Forelimb muscle (tissue), 1 donor: ENCODE measurements at regions not wholly inside any gene's neighbourhood (a gene's known extent, or its start where the extent isn't known, plus 50 kb on each side); places are given as distances from the start of the nearest gene placed in this dataset.
"Not testable (repeated sequence)": the region's sequence is repeated elsewhere in the genome, so short reads cannot be mapped to it uniquely, and the experiment has no call there.

Experiments used
- DNase-seq: peaks from one replicate; pipeline ENCODE4 v3.0.0-alpha.2; 2013; ENCODE audit warnings: low read depth

- DNase-seq = no peak
These were observed 110.1 kb downstream of the NPTX2 start for GRCh38 chr7:98727146-98727709.

GRCh38 chr7:98728555-98728954 lies 111.5 kb downstream of the NPTX2 start:
- no peak for DNase-seq

GRCh38 chr7:98729121-98729520 lies 112.0 kb downstream of the NPTX2 start:
- no peak for DNase-seq

- no peak for DNase-seq
These were observed 113.2 kb downstream of the NPTX2 start for GRCh38 chr7:98730326-98730725.

GRCh38 chr7:98731651-98732050 lies 114.6 kb downstream of the NPTX2 start:
- DNase-seq = no peak

- no peak for DNase-seq
These were observed 116.0 kb downstream of the NPTX2 start for GRCh38 chr7:98733036-98733435.

GRCh38 chr7:98735801-98736200 lies 118.7 kb downstream of the NPTX2 start:
- no peak for DNase-seq

- DNase-seq = not testable (repeated sequence)
These were observed 119.4 kb downstream of the NPTX2 start for GRCh38 chr7:98736461-98736860.

- no peak for DNase-seq
These were observed 120.1 kb downstream of the NPTX2 start for GRCh38 chr7:98737176-98737575.

- DNase-seq = no peak
These were observed 123.6 kb downstream of the NPTX2 start for GRCh38 chr7:98740643-98741042.

GRCh38 chr7:98745722-98746318 lies 124.0 kb downstream of the TMEM130 start:
- DNase-seq = no peak

- no peak for DNase-seq
These were observed 121.7 kb downstream of the TMEM130 start for GRCh38 chr7:98748090-98748489.

- no peak for DNase-seq
These were observed 116.6 kb downstream of the TMEM130 start for GRCh38 chr7:98753176-98753575.

GRCh38 chr7:98753989-98754479 lies 115.8 kb downstream of the TMEM130 start:
- no peak for DNase-seq

GRCh38 chr7:98755138-98755898 lies 114.5 kb downstream of the TMEM130 start:
- no peak for DNase-seq

- no peak for DNase-seq
These were observed 111.7 kb downstream of the TMEM130 start for GRCh38 chr7:98758157-98758556.

- DNase-seq = no peak
These were observed 109.6 kb downstream of the TMEM130 start for GRCh38 chr7:98760201-98760651.

- DNase-seq = no peak
These were observed 108.6 kb downstream of the TMEM130 start for GRCh38 chr7:98761225-98761624.

GRCh38 chr7:98762620-98763019 lies 107.2 kb downstream of the TMEM130 start:
- DNase-seq = no peak

GRCh38 chr7:98763441-98763840 lies 106.4 kb downstream of the TMEM130 start:
- no peak for DNase-seq

GRCh38 chr7:98764946-98765345 lies 104.9 kb downstream of the TMEM130 start:
- DNase-seq = no peak

GRCh38 chr7:98770085-98770484 lies 99.7 kb downstream of the TMEM130 start:
- DNase-seq = not testable (repeated sequence)

GRCh38 chr7:98771519-98771918 lies 98.3 kb downstream of the TMEM130 start:
- DNase-seq = peak; percentile 77
